ENCODE measurements at regions not wholly inside any gene's neighbourhood (a gene's known extent, or its start where the extent isn't known, plus 50 kb on each side); places are given as distances from the start of the nearest gene placed in this dataset.

DNA sequence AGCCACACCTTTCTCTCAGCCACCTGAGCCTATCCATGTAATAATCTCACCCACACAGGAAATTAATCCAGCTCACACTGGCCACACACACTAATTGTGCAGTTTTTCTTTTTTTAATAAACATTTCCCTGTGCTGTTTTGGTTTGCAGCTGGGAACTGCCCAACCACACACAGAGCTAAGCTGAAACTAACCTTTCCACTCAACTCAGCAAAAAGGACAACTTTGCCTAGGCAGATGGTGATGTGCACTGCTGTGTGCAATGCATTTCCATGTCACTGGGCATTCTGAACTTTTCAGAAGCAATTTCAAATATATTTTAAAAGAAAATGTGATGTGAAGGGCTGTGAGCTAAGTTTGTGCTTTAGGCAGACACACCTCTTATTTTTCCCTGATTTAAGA is 70.0 kb upstream of the TLL1 start:
- H3K36me3 Mint-ChIP-seq = peaks cover 6% of the 10 kb centered on the region
- H3K9me3 Mint-ChIP-seq = peaks cover 8% of the 10 kb centered on the region
- no peaks in the 10 kb centered on the region for H3K27me3 Mint-ChIP-seq (ENCODE audit: low read depth)
- no peak overlapping the region for H3K27ac Mint-ChIP-seq
- ATAC-seq = no peak
- POLR2A ChIA-PET = no interaction called here
- TF ChIP-seq, protein P1, sequence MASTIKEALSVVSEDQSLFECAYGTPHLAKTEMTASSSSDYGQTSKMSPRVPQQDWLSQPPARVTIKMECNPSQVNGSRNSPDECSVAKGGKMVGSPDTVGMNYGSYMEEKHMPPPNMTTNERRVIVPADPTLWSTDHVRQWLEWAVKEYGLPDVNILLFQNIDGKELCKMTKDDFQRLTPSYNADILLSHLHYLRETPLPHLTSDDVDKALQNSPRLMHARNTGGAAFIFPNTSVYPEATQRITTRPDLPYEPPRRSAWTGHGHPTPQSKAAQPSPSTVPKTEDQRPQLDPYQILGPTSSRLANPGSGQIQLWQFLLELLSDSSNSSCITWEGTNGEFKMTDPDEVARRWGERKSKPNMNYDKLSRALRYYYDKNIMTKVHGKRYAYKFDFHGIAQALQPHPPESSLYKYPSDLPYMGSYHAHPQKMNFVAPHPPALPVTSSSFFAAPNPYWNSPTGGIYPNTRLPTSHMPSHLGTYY (CRISPR knock-in tag; IDR thresholded peaks at IDR 0.05) = no peak
- TF ChIP-seq JAZF1 (CRISPR knock-in tag; IDR thresholded peaks at IDR 0.05) (no peak), TEAD1 (CRISPR knock-in tag; IDR thresholded peaks at IDR 0.05) (no peak), RELA (CRISPR knock-in tag; IDR thresholded peaks at IDR 0.05; ENCODE audit: borderline replicate concordance) (no peak), NFATC4 (CRISPR knock-in tag; IDR thresholded peaks at IDR 0.05) (no peak), GABPB1 (CRISPR knock-in tag; IDR thresholded peaks at IDR 0.05) (no peak), FOXK1 (CRISPR knock-in tag; IDR thresholded peaks at IDR 0.05) (no peak)
- TF ChIP-seq, protein P2, sequence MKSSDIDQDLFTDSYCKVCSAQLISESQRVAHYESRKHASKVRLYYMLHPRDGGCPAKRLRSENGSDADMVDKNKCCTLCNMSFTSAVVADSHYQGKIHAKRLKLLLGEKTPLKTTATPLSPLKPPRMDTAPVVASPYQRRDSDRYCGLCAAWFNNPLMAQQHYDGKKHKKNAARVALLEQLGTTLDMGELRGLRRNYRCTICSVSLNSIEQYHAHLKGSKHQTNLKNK (CRISPR knock-in tag; IDR thresholded peaks at IDR 0.05) = no peak
- TF ChIP-seq, protein P3, sequence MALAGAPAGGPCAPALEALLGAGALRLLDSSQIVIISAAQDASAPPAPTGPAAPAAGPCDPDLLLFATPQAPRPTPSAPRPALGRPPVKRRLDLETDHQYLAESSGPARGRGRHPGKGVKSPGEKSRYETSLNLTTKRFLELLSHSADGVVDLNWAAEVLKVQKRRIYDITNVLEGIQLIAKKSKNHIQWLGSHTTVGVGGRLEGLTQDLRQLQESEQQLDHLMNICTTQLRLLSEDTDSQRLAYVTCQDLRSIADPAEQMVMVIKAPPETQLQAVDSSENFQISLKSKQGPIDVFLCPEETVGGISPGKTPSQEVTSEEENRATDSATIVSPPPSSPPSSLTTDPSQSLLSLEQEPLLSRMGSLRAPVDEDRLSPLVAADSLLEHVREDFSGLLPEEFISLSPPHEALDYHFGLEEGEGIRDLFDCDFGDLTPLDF (CRISPR knock-in tag; IDR thresholded peaks at IDR 0.05) = no peak
- no peak for DNase-seq (ENCODE audit: low spot score)
- CTCF ChIA-PET = no interaction called here
- no peak overlapping the region for H3K4me3 Mint-ChIP-seq
- no peaks in the 10 kb centered on the region for H3K4me1 Mint-ChIP-seq

DNA sequence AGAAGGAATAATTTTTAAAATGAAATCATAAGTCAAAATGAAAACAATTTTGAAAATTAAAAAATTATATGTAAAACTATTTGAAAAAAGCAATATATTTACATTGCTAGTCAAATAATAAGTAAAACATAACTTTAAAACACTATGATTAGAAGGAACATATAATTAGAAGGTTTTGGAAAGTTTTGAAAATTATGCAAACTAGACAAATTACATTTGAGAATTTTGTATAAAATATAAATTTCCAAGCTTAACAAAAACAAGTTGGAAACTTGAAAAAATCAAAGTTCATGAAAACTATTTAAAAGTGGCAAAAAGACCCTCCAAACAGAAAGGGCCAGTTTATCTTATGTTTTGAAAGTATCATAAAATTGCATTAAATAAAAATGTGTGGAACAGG is 67.6 kb upstream of the TLL1 start:
- no peak overlapping the region for H3K4me3 Mint-ChIP-seq
- ChIA-PET CTCF (no interaction called here), POLR2A (no interaction called here)
- no peaks in the 10 kb centered on the region for H3K4me1 Mint-ChIP-seq
- H3K36me3 Mint-ChIP-seq = no peaks in the 10 kb centered on the region
- no peak for ATAC-seq
- H3K9me3 Mint-ChIP-seq = no peaks in the 10 kb centered on the region
- TF ChIP-seq NR2C2 (CRISPR knock-in tag; IDR thresholded peaks at IDR 0.05) (no peak), NFYB (CRISPR knock-in tag; conservative IDR thresholded peaks at IDR 0.05; ENCODE audit: low read depth) (no peak), ELF4 (CRISPR knock-in tag; IDR thresholded peaks at IDR 0.05; ENCODE audit: low read depth) (no peak), ETV6 (CRISPR knock-in tag; IDR thresholded peaks at IDR 0.05) (no peak), CREB1 (CRISPR knock-in tag; IDR thresholded peaks at IDR 0.05) (no peak), RELA (CRISPR knock-in tag; IDR thresholded peaks at IDR 0.05; ENCODE audit: borderline replicate concordance) (no peak), OVOL2 (CRISPR knock-in tag; IDR thresholded peaks at IDR 0.05; ENCODE audit: borderline replicate concordance) (no peak), CREM (CRISPR knock-in tag; IDR thresholded peaks at IDR 0.05) (no peak), NR3C1 (CRISPR knock-in tag; conservative IDR thresholded peaks at IDR 0.05; ENCODE audit: low read depth) (no peak), FOXK1 (CRISPR knock-in tag; IDR thresholded peaks at IDR 0.05) (no peak), ZNF121 (CRISPR knock-in tag; IDR thresholded peaks at IDR 0.05) (no peak)
- TF ChIP-seq, protein P4, sequence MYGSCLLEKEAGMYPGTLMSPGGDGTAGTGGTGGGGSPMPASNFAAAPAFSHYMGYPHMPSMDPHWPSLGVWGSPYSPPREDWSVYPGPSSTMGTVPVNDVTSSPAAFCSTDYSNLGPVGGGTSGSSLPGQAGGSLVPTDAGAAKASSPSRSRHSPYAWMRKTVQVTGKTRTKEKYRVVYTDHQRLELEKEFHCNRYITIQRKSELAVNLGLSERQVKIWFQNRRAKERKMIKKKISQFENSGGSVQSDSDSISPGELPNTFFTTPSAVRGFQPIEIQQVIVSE (CRISPR knock-in tag; IDR thresholded peaks at IDR 0.05; ENCODE audit: borderline replicate concordance) = no peak
- TF ChIP-seq, protein P5, sequence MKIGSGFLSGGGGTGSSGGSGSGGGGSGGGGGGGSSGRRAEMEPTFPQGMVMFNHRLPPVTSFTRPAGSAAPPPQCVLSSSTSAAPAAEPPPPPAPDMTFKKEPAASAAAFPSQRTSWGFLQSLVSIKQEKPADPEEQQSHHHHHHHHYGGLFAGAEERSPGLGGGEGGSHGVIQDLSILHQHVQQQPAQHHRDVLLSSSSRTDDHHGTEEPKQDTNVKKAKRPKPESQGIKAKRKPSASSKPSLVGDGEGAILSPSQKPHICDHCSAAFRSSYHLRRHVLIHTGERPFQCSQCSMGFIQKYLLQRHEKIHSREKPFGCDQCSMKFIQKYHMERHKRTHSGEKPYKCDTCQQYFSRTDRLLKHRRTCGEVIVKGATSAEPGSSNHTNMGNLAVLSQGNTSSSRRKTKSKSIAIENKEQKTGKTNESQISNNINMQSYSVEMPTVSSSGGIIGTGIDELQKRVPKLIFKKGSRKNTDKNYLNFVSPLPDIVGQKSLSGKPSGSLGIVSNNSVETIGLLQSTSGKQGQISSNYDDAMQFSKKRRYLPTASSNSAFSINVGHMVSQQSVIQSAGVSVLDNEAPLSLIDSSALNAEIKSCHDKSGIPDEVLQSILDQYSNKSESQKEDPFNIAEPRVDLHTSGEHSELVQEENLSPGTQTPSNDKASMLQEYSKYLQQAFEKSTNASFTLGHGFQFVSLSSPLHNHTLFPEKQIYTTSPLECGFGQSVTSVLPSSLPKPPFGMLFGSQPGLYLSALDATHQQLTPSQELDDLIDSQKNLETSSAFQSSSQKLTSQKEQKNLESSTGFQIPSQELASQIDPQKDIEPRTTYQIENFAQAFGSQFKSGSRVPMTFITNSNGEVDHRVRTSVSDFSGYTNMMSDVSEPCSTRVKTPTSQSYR (CRISPR knock-in tag; IDR thresholded peaks at IDR 0.05) = no peak
- H3K27me3 Mint-ChIP-seq (ENCODE audit: low read depth) = no peaks in the 10 kb centered on the region
- no peak overlapping the region for H3K27ac Mint-ChIP-seq
- DNase-seq (ENCODE audit: low spot score) = no peak

Data from WTC11 (cell line).